ENCODE measurements at regions not wholly inside any gene's neighbourhood (a gene's known extent, or its start where the extent isn't known, plus 50 kb on each side); places are given as distances from the start of the nearest gene placed in this dataset.
A peak's percentile ranks its signal among the peaks of the same experiment; 100 is the strongest.

- Histone ChIP-seq H3K4me1 (ENCODE audit: low read length) (peaks cover 33% of the 10 kb centered on the region), H3K4me3 (ENCODE audit: low read length) (peak overlapping the region; percentile 29; the same call in 1 of the 2 replicates), H3K27ac (ENCODE audit: low read length) (peak overlapping the region; percentile 97), H2AFZ (ENCODE audit: low read depth, low read length) (no peak overlapping the region), H3K36me3 (replicated peaks; ENCODE audit: low read depth, low read length) (peaks cover 12% of the 10 kb centered on the region), H3K27me3 (ENCODE audit: low read depth, low read length) (no peaks in the 10 kb centered on the region), H3K79me2 (ENCODE audit: low read length) (no peaks in the 10 kb centered on the region), H3K9ac (ENCODE audit: low read length) (no peak overlapping the region), H3K4me2 (ENCODE audit: low read length) (peak overlapping the region; percentile 46), H3K9me3 (ENCODE audit: insufficient read depth, low read length) (peaks cover 16% of the 10 kb centered on the region), H4K20me1 (ENCODE audit: insufficient read depth, low read length) (no peaks in the 10 kb centered on the region)
- TF ChIP-seq CTCF (IDR thresholded peaks at IDR 0.05; ENCODE audit: low read depth, low read length): no peak
- TF ChIP-seq EZH2phosphoT487 (IDR thresholded peaks at IDR 0.05; ENCODE audit: low read depth): no peak
Measured at GRCh38 chrY:17044723-17045122, 835.3 kb downstream of the CDY2B start.

DNA sequence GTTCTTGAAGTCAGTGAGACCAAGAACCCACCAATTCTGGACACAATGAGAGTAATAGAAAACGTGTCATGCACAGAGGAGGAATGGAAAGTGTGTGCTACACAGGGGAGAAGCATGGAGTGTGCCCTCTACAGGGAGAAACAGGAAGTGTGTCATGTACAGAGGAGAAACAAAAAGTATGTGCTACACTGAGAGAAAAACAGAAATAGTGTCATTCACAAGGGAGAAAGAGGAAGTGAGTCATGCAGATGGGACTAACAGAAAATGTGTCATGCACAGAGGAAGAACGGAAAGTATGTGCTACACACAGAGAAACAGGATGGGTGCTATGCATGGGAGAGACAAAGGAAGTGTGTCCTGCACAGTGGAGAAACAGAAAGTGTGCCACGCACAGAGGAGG, 835.7 kb downstream of the CDY2B start:
- Histone ChIP-seq H3K4me1 (ENCODE audit: low read length) (peaks cover 33% of the 10 kb centered on the region), H3K4me2 (ENCODE audit: low read length) (peak overlapping the region; percentile 46)
- TF ChIP-seq CTCF (IDR thresholded peaks at IDR 0.05; ENCODE audit: low read depth, low read length): peak; percentile 28; the same call in 1 of the 2 replicates
- TF ChIP-seq EZH2phosphoT487 (IDR thresholded peaks at IDR 0.05; ENCODE audit: low read depth): no peak

DNA sequence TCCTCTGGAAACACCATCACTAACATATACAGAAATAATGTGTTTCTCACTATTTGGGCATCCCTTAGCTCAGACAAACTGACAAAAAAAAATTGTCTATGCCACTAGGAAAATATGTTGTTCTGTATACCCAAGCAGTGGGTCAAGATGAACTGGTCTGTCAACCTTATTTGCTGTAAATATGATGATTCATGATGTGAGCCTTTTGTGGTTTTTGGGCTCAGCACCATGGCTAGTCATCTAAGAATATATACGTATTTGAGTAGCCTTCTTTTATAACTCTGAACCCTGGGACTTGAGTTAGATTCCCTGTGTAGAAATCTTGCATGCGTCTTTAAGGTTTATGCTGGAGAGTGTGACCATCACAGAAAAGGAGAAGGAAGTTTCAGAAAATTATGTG, 841.6 kb downstream of the CDY2B start:
- no peak overlapping the region for H3K27ac ChIP-seq (ENCODE audit: low read length)
- no peaks in the 10 kb centered on the region for H3K27me3 ChIP-seq (ENCODE audit: low read depth, low read length)
- H3K4me3 ChIP-seq (ENCODE audit: low read length): no peak overlapping the region
- TF ChIP-seq CTCF (IDR thresholded peaks at IDR 0.05; ENCODE audit: low read depth, low read length) (no peak), EZH2phosphoT487 (IDR thresholded peaks at IDR 0.05; ENCODE audit: low read depth) (no peak)
- H2AFZ ChIP-seq (ENCODE audit: low read depth, low read length): no peak overlapping the region
- H3K9me3 ChIP-seq (ENCODE audit: insufficient read depth, low read length): no peaks in the 10 kb centered on the region
- H4K20me1 ChIP-seq (ENCODE audit: insufficient read depth, low read length): no peaks in the 10 kb centered on the region
- H3K4me1 ChIP-seq (ENCODE audit: low read length): peaks cover 10% of the 10 kb centered on the region
- no peak overlapping the region for H3K9ac ChIP-seq (ENCODE audit: low read length)
- no peaks in the 10 kb centered on the region for H3K79me2 ChIP-seq (ENCODE audit: low read length)
- no peak overlapping the region for H3K4me2 ChIP-seq (ENCODE audit: low read length)
- H3K36me3 ChIP-seq (replicated peaks; ENCODE audit: low read depth, low read length): no peaks in the 10 kb centered on the region

More for the DNA sequence above, 835.7 kb downstream of the CDY2B start:
- Histone ChIP-seq H3K4me3 (ENCODE audit: low read length) (peak overlapping the region; percentile 29; the same call in 1 of the 2 replicates), H3K27ac (ENCODE audit: low read length) (peak overlapping the region; percentile 97), H3K27me3 (ENCODE audit: low read depth, low read length) (no peaks in the 10 kb centered on the region), H3K9ac (ENCODE audit: low read length) (no peak overlapping the region), H3K36me3 (replicated peaks; ENCODE audit: low read depth, low read length) (peaks cover 12% of the 10 kb centered on the region), H2AFZ (ENCODE audit: low read depth, low read length) (no peak overlapping the region), H4K20me1 (ENCODE audit: insufficient read depth, low read length) (no peaks in the 10 kb centered on the region), H3K79me2 (ENCODE audit: low read length) (no peaks in the 10 kb centered on the region), H3K9me3 (ENCODE audit: insufficient read depth, low read length) (peaks cover 16% of the 10 kb centered on the region)

DNA sequence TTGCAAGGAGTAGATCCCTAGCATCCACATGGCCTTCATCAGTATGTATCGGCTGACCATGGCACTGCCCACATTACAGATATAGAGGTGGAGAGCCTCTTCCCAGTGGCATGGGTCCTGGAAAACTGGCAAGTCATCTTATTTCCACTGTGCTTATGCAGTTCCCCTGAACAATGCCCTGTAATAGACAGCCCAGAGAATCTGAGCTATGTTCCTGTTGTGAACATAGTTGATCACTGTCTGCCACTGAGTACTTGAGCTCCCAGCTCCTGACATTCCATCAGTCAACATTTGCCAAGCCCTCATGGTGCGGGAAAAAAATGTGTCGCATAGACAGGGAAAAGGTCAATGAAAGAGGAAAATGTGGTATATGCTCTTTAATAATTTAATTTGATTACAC, 861.9 kb downstream of the CDY2B start:
- no peak overlapping the region for H3K4me2 ChIP-seq (ENCODE audit: low read length)
- no peaks in the 10 kb centered on the region for H3K27me3 ChIP-seq (ENCODE audit: low read depth, low read length)
- H3K4me3 ChIP-seq (ENCODE audit: low read length): no peak overlapping the region
- no peaks in the 10 kb centered on the region for H4K20me1 ChIP-seq (ENCODE audit: insufficient read depth, low read length)
- no peaks in the 10 kb centered on the region for H3K36me3 ChIP-seq (replicated peaks; ENCODE audit: low read depth, low read length)
- H3K4me1 ChIP-seq (ENCODE audit: low read length): no peaks in the 10 kb centered on the region
- no peak overlapping the region for H2AFZ ChIP-seq (ENCODE audit: low read depth, low read length)
- no peak overlapping the region for H3K9ac ChIP-seq (ENCODE audit: low read length)
- H3K27ac ChIP-seq (ENCODE audit: low read length): no peak overlapping the region
- H3K9me3 ChIP-seq (ENCODE audit: insufficient read depth, low read length): no peaks in the 10 kb centered on the region
- no peaks in the 10 kb centered on the region for H3K79me2 ChIP-seq (ENCODE audit: low read length)
- no peak for TF ChIP-seq CTCF (IDR thresholded peaks at IDR 0.05; ENCODE audit: low read depth, low read length)

All from OCI-LY3 (cell line).